Activated naive CD8-positive, alpha-beta T cell treated with anti-CD3 and anti-CD28 coated beads for 36 hours (primary cell): ENCODE measurements at regions not wholly inside any gene's neighbourhood (a gene's known extent, or its start where the extent isn't known, plus 50 kb on each side); places are given as distances from the start of the nearest gene placed in this dataset.
"Not testable (repeated sequence)": the region's sequence is repeated elsewhere in the genome, so short reads cannot be mapped to it uniquely, and the experiment has no call there.

Experiments
- DNase-seq: peaks from one replicate; pipeline ENCODE4 v3.0.0; 2021
- H3K27ac Mint-ChIP-seq: one replicate; pipeline ENCODE4 v1.8.0; 2022; ENCODE audit warnings: mild to moderate bottlenecking, moderate library complexity, mixed read lengths
- H3K27me3 Mint-ChIP-seq: one replicate; pipeline ENCODE4 v1.8.0; 2022; ENCODE audit warnings: mild to moderate bottlenecking, mixed read lengths
- H3K36me3 Mint-ChIP-seq: one replicate; pipeline ENCODE4 v1.8.0; 2021; ENCODE audit warnings: mild to moderate bottlenecking, mixed read lengths
- H3K4me1 Mint-ChIP-seq: one replicate; pipeline ENCODE4 v1.8.0; 2021; ENCODE audit warnings: mixed read lengths
- H3K4me3 Mint-ChIP-seq: one replicate; pipeline ENCODE4 v1.8.0; 2022; ENCODE audit warnings: mild to moderate bottlenecking, moderate library complexity, mixed read lengths
- H3K9me3 Mint-ChIP-seq: one replicate; pipeline ENCODE4 v1.8.0; 2022; ENCODE audit warnings: mixed read lengths

GRCh38 chr18:8908792-8909510, 193.5 kb upstream of the NDUFV2 start:
- H3K27ac Mint-ChIP-seq, result no peak overlapping the region
- peaks cover 8% of the 10 kb centered on the region for H3K4me1 Mint-ChIP-seq
- H3K36me3 Mint-ChIP-seq, result no peaks in the 10 kb centered on the region
- no peaks in the 10 kb centered on the region for H3K27me3 Mint-ChIP-seq
- H3K4me3 Mint-ChIP-seq, result no peak overlapping the region
- DNase-seq, result no peak
- peaks cover 7% of the 10 kb centered on the region for H3K9me3 Mint-ChIP-seq

DNA sequence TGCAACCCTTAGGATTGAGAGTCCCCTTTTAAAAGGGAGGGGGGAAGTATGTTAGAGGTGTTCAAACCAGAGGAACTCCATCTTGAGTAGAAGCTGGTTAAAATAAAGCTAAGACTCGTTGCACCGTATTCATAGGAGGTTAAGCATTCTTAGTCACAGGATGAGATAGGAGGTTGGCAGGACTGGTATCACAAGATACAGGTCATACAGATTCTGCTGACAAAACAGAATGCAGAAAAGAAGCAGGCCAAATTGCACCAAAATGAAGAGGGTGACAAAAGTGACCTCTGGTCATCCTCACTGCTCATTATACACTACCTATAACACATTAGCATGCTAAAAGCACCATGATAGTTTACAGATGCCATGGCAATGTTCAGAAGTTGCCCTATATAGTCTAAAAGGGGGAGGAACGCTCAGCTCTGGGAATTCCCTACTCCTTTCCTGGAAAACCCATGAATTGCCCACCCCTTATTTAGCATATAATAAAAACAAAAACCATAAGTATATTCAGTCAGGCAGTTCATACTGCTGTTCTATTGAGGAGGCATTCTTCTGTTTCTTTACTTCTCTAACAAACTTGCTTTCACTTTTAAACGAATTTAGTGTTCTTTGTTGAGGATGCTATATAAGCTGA, 192.2 kb upstream of the NDUFV2 start:
- H3K36me3 Mint-ChIP-seq, result peaks cover 3% of the 10 kb centered on the region
- H3K4me3 Mint-ChIP-seq, result no peak overlapping the region
- H3K27me3 Mint-ChIP-seq, result no peaks in the 10 kb centered on the region
- no peak overlapping the region for H3K27ac Mint-ChIP-seq
- no peak for DNase-seq
- H3K4me1 Mint-ChIP-seq, result peaks cover 8% of the 10 kb centered on the region
- peaks cover 14% of the 10 kb centered on the region for H3K9me3 Mint-ChIP-seq

DNA sequence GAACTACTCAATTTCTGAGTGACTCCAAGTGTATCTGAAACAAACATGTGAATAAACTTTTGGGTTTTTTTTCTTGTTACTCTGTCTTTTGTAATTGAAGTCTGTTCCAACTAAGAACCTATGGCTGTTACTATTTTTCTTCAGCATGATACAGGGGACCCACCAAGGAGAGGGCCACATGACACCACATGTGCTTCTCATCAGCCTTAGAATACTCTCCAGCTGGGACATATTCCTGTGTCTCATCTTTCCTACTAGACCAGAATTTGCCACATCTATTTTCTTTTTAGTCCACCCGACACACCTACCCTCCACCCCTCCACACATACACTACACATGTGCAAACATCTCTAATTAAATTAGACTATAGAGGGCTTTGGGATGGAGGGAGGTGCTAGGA, 191.7 kb upstream of the NDUFV2 start:
- Mint-ChIP-seq H3K4me1 (peaks cover 8% of the 10 kb centered on the region), H3K4me3 (no peak overlapping the region), H3K36me3 (peaks cover 3% of the 10 kb centered on the region), H3K9me3 (peaks cover 13% of the 10 kb centered on the region), H3K27ac (no peak overlapping the region), H3K27me3 (no peaks in the 10 kb centered on the region)
- no peak for DNase-seq

DNA sequence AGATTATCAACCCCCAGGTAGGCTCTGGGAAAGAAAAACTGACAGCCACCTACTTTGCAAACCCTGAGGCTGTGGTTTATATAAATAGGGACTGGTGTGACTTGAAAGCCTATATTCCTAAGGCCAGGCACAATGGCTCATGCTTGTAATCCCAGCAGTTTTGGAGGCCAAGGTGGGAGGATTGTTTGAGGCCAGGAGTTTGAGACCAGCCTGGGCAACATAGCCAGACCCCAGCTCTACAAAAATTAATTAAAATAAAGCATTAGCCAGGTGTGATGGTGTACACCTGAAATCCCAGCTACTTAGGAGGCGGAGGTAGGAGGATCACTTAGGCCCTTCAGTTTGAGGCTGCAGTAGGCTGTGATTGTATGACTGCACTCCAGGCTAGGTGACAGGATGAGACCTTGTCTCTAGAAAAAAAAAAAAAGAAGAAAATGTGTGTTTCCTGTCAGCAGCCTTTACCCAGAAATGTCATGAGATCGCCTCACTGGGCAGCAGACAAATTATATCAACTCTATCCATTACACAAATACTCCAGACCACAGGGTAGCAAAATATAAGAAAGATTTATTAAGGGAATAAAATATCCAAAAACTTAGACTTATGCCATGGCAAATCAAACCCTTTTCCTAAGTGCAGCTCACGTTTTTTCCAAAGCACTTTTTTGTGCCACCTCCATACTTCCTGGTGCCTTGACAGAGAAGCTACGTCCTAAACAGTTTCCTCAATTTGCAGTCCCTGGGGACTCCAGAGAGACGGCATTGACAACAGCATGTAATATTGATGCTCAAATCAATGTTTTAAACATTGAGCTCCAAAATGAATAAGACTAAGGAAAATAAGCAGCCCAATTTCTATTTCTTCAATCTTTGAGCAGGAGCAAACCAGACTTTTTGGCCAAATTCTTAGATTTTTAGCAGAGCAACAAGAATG, 190.8 kb upstream of the NDUFV2 start:
- Mint-ChIP-seq H3K27ac (peak overlapping the region; percentile 8), H3K36me3 (peaks cover 3% of the 10 kb centered on the region), H3K4me1 (peaks cover 10% of the 10 kb centered on the region), H3K27me3 (no peaks in the 10 kb centered on the region), H3K4me3 (no peak overlapping the region), H3K9me3 (peaks cover 10% of the 10 kb centered on the region)
- DNase-seq, result no peak

DNA sequence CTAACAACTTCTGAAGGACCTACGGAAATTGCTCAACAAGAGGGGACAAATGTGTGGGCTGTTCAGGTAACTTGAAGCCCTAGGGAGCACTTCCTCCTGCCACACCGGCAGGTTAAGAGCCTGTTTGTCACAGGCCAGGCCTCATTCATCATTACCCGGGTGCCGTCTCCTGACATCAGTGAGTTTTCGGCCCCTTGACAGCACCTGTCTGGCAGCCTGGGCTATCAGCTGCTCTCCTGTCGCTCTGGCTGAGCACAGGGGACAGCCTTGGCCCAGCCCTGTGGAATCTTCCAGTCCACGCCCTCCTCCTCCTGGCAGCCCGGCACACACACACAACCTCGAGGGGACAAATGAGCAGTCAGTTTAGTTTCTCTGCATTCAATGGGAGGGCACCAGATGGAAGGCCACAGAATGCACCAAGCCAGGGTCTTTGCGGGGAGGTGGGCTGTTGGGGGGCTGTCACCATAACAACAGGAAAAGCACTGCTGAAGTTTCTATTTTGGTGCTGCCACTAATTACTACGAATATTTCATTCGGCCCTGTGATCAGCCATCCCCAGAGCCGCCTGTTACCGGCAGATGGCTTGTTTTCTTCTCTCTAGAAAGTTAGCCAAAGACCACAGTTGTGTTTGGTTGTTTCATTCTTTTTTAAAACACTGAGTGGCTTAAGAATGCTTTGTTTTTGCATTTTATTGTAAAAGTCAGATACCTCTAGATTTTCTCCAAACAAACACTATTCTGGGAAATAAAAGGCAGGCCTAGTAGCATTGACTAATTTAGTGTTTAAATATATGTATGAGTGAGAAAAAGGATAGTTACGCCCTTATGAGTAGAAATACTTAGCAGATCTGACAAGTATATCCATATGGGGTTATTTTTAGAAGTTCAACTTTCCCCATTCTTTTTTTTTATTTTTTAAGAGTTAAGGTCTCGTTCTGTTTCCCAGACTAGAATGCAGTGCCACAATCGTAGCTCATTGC, 189.9 kb upstream of the NDUFV2 start:
- H3K4me3 Mint-ChIP-seq, result no peak overlapping the region
- no peaks in the 10 kb centered on the region for H3K27me3 Mint-ChIP-seq
- H3K9me3 Mint-ChIP-seq, result peaks cover 10% of the 10 kb centered on the region
- peak overlapping the region; percentile 39 for H3K27ac Mint-ChIP-seq
- no peak for DNase-seq
- peaks cover 3% of the 10 kb centered on the region for H3K36me3 Mint-ChIP-seq
- H3K4me1 Mint-ChIP-seq, result peaks cover 15% of the 10 kb centered on the region

DNA sequence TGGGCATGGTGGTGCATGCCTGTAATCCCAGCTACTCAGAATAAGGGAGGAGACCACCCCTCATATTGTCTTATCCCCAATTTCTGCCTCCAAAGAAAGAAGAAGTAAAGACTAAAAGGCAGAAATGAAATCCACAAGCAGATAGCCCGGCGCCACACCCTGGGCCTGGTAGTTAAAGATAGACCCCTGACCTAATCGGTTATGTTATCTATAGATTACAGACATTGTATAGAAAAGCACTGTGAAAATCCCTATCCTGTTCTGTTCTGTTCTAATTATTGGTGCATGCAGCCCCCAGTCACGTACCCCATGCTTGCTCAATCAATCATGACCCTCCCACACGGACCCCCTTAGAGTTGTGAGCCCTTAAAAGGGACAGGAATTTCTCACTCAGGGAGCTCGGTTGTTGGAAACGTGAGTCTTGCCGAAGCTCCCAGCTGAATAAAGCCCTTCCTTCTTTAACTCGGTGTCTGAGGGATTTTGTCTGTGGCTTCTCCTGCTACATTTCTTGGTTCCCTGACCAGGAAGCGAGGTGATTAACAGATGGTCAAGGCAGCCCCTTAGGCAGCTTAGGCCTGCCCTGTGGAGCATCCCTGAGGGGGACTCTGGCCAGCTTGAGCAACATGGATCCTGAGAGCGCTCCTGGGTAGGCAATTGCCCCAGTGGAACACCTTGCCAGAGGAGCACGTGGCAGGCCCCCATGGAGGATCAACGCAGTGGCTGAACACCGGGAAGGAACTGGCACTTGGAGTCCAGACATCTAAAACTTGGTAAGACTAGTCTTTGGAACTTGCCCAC, 188.7 kb upstream of the NDUFV2 start:
- not testable (repeated sequence) for H3K4me3 Mint-ChIP-seq, DNase-seq, H3K9me3 Mint-ChIP-seq, H3K27me3 Mint-ChIP-seq, H3K36me3 Mint-ChIP-seq, H3K27ac Mint-ChIP-seq
- peaks cover 15% of the 10 kb centered on the region for H3K4me1 Mint-ChIP-seq

- not testable (repeated sequence) for H3K9me3 Mint-ChIP-seq, DNase-seq, H3K27me3 Mint-ChIP-seq
Observed at GRCh38 chr18:8914404-8915264, 187.9 kb upstream of the NDUFV2 start.

GRCh38 chr18:8920856-8921787, 181.4 kb upstream of the NDUFV2 start:
- H3K4me1 Mint-ChIP-seq, H3K9me3 Mint-ChIP-seq, H3K36me3 Mint-ChIP-seq, DNase-seq, H3K27ac Mint-ChIP-seq, H3K27me3 Mint-ChIP-seq, H3K4me3 Mint-ChIP-seq: not testable (repeated sequence)

More at GRCh38 chr18:8914404-8915264, 187.9 kb upstream of the NDUFV2 start:
- not testable (repeated sequence) for H3K27ac Mint-ChIP-seq, H3K36me3 Mint-ChIP-seq, H3K4me3 Mint-ChIP-seq
- peaks cover 15% of the 10 kb centered on the region for H3K4me1 Mint-ChIP-seq

DNA sequence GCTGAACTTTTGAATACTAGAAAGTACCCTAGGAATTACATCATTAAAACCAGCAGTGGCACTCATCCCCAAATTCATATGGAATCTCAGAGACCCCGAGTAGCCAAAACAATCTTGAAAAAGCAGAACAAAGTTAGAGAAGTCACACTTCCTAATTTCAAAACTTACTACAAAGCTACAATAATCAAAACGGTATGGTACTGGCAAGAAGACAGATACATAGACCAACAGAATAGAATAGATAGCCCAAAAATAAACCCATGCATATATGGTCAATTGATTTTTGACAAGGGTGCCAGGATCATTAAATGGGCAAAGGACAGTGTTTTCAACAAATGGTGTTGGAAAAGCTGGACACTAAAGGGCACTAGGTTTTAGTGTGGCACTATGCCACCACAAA, 176.0 kb upstream of the NDUFV2 start:
- Mint-ChIP-seq H3K4me1 (no peaks in the 10 kb centered on the region), H3K27ac (no peak overlapping the region), H3K36me3 (peaks cover 2% of the 10 kb centered on the region), H3K4me3 (no peak overlapping the region), H3K9me3 (peaks cover 13% of the 10 kb centered on the region), H3K27me3 (peaks cover 7% of the 10 kb centered on the region)
- DNase-seq, result no peak

GRCh38 chr18:8928044-8928443, 174.5 kb upstream of the NDUFV2 start:
- Mint-ChIP-seq H3K27ac (no peak overlapping the region), H3K27me3 (peaks cover 7% of the 10 kb centered on the region), H3K9me3 (peaks cover 13% of the 10 kb centered on the region), H3K4me3 (no peak overlapping the region), H3K36me3 (peaks cover 2% of the 10 kb centered on the region), H3K4me1 (no peaks in the 10 kb centered on the region)
- no peak for DNase-seq

DNA sequence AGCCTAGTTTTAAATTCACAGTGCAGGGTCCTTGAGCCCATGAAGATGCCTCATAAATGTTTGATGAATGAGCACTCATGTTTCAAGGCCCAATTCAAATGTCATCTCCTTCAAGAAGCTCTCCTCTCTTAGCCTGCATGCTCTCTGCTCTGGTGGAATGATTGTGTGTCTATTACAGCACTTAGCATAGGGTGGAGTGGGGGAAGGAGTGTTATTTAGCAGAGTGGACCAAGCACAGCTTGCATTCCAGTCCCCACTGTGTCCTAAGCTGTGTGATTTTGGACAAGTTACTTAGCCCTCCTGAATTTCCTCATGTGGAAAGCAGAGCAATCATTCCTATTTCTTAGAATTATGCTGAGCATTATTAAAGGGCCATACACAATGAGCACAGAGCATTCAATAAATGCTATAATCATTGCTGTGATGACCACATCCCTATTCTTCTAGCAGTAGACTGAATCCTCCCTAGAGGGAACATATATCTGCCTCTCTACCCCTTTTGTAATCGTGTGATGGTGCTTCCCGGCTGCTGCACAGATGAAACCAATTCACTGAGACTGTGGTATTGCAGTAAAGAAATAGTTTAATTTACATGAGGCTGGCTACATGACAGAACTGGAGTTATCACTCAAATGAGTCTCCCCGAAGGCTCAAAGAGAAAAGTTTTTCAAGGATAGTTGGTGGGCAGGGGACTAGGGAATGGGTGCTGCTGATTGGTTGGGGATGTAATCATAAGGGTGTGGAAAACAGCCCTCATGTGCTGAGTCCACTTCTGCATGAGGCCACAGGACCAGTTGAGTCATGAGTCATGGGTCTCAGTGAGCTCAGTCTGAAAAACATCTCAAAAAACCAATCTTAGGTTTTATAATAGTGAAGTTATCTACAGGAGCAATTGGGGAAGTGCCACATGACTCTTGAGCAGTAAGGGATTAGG, 173.4 kb upstream of the NDUFV2 start:
- Mint-ChIP-seq H3K27me3 (peaks cover 7% of the 10 kb centered on the region), H3K27ac (no peak overlapping the region), H3K9me3 (peaks cover 13% of the 10 kb centered on the region), H3K4me1 (no peaks in the 10 kb centered on the region), H3K4me3 (no peak overlapping the region), H3K36me3 (peaks cover 5% of the 10 kb centered on the region)
- DNase-seq, result no peak
